ENCODE measurements at regions not wholly inside any gene's neighbourhood (a gene's known extent, or its start where the extent isn't known, plus 50 kb on each side); places are given as distances from the start of the nearest gene placed in this dataset.

DNA sequence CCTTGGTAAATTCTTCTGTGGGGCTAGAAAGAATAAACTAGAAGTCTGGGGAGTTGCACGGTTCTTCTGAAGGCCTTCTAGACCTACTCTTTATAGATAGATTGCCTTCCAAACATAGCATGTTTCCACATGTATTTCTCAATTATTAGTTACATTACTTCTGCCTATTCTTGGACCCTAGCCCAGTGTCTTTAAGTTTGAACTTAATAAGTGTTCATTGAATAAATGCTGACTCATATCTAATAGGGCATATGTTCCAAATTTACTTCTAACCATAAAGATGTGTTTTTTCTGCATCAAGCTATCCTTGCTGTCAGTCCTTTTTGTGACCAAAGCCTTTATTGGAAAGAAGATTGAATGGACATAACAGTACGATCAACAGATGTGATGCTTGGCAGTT, 503.6 kb upstream of the ZFP42 start:
- no peak overlapping the region for H3K14ac ChIP-seq (ENCODE audit: insufficient read length)
- ChIA-PET POLR2A (ENCODE audit: partially characterized antibody) (no interaction called here), CTCF (ENCODE audit: partially characterized antibody) (interaction anchor here (1.0 kb wide), 1 partner anchor 10 kb away, joined by 3 read pairs; no protein-coding TSS in a partner anchor)
- no peak overlapping the region for H3K9ac ChIP-seq (replicated peaks in 1 of 4; ENCODE audit: extremely low read depth in 1 of 4, low read depth in 3 of 4, low read length in 3 of 4)
- H2BK5ac ChIP-seq (ENCODE audit: low read depth, low read length), result no peak overlapping the region
- DNase-seq (ENCODE audit: low read depth in 1 of 2, low spot score in 2 of 2) (no peak), FAIRE-seq (no peak)
- H3K4me2 ChIP-seq (ENCODE audit: insufficient read depth in 1 of 2, low read depth in 2 of 2, low read length in 2 of 2), result no peak overlapping the region
- no peaks in the 10 kb centered on the region for H4K20me1 ChIP-seq (replicated peaks in 1 of 2; ENCODE audit: control insufficient read depth in 1 of 2, insufficient read depth in 2 of 2, low read length in 2 of 2)
- no peak overlapping the region for H2BK15ac ChIP-seq (ENCODE audit: low read length)
- no peak overlapping the region for H3K18ac ChIP-seq (ENCODE audit: extremely low read depth, low read length)
- no peak overlapping the region for H2AK5ac ChIP-seq (ENCODE audit: low read depth, low read length)
- H2BK120ac ChIP-seq (replicated peaks; ENCODE audit: low read depth, low read length), result no peak overlapping the region
- H3K27ac ChIP-seq (ENCODE audit: low read depth, low read length), result no peak overlapping the region
- no peaks in the 10 kb centered on the region for H3K79me2 ChIP-seq (ENCODE audit: control insufficient read depth in 1 of 2, insufficient read depth in 2 of 2, low read length in 2 of 2)
- WGBS, 2 experiments (ENCODE audit: extremely low coverage in 1 of 2, insufficient coverage in 1 of 2, insufficient read length in 1 of 2, insufficient replicate concordance in 2 of 2, low coverage in 1 of 2, low lambda C conversion rate in 2 of 2, missing lambda C conversion rate in 1 of 2), result 93% methylated on average over 2 of the region's 2 CpGs; no CpG with 5 or more reads in 1 of the 2 experiments
- no peaks in the 10 kb centered on the region for H3K27me3 ChIP-seq (replicated peaks in 1 of 4; ENCODE audit: control insufficient read depth in 3 of 4, extremely low read depth in 1 of 4, insufficient read depth in 3 of 4, low read length in 3 of 4)
- no peak overlapping the region for H2BK12ac ChIP-seq (ENCODE audit: low read depth, low read length)
- no peak overlapping the region for H4K8ac ChIP-seq (ENCODE audit: extremely low read depth, insufficient read depth, low read length)
- H3K23ac ChIP-seq (ENCODE audit: insufficient read length), result no peak overlapping the region
- no peak overlapping the region for H3K4ac ChIP-seq (replicated peaks; ENCODE audit: insufficient read length, low read depth, low read length)
- H2AFZ ChIP-seq (ENCODE audit: low read length), result no peak overlapping the region
- no peaks in the 10 kb centered on the region for H3K79me1 ChIP-seq (ENCODE audit: low read depth, low read length)
- no peak overlapping the region for H3K4me3 ChIP-seq (ENCODE audit: extremely low read depth in 1 of 4, insufficient read depth in 2 of 4, low read depth in 3 of 4, low read length in 4 of 4)
- no peaks in the 10 kb centered on the region for H3K36me3 ChIP-seq (ENCODE audit: control insufficient read depth in 2 of 4, insufficient read depth in 4 of 4, low read length in 3 of 4)
- no peaks in the 10 kb centered on the region for H3K4me1 ChIP-seq (replicated peaks in 1 of 4; ENCODE audit: control insufficient read depth in 3 of 4, insufficient read depth in 4 of 4, low read length in 3 of 4)
- no peak overlapping the region for H4K91ac ChIP-seq (replicated peaks; ENCODE audit: insufficient read length, low read length)
- no peak overlapping the region for H2BK20ac ChIP-seq (ENCODE audit: low read length)
- no peaks in the 10 kb centered on the region for H3K23me2 ChIP-seq (ENCODE audit: low read depth, low read length)
- no peak overlapping the region for H3K56ac ChIP-seq (replicated peaks; ENCODE audit: insufficient read length, low read depth, low read length)
- no peak overlapping the region for H4K5ac ChIP-seq (ENCODE audit: insufficient read length, low read depth, low read length)
- H3K9me3 ChIP-seq (ENCODE audit: insufficient read depth in 2 of 2, low read depth in 1 of 2, low read length in 1 of 2), result peaks cover 7 to 8% of the 10 kb centered on the region in 2 experiments; a peak in 1 of 4 replicates
- TF ChIP-seq SRF (IDR thresholded peaks at IDR 0.05; ENCODE audit: low read depth, low read length) (no peak), SIX5 (IDR thresholded peaks at IDR 0.05; ENCODE audit: low read depth, low read length) (no peak), RFX5 (IDR thresholded peaks at IDR 0.05; ENCODE audit: borderline replicate concordance, low read depth, low read length) (no peak), CHD1 (IDR thresholded peaks at IDR 0.05; ENCODE audit: low read depth, low read length) (no peak), MAFK (IDR thresholded peaks at IDR 0.05; ENCODE audit: low read depth, low read length) (no peak), POLR2A (IDR thresholded peaks at IDR 0.05; ENCODE audit: control extremely low read depth in 1 of 2, low read depth in 2 of 2, low read length in 2 of 2) (no peak), CHD2 (IDR thresholded peaks at IDR 0.05; ENCODE audit: low read length) (no peak)

Data from H1 (cell line).